Adrenal gland (tissue), 9 donors: ENCODE measurements at regions not wholly inside any gene's neighbourhood (a gene's known extent, or its start where the extent isn't known, plus 50 kb on each side); places are given as distances from the start of the nearest gene placed in this dataset.

Experiments
- DNase-seq, 7 donors: peaks; one replicate each; pipeline ENCODE4 v3.0.0-alpha.2; 2019 to 2020
- H3K27ac ChIP-seq, 5 donors: fragments of 200-600 bp; sonication (generic) in 4 of 5; 1 replicate in 3 of 5; 2 replicates in 2 of 5; pipeline versions ENCODE4 v1.5.1 to v1.8.0; 2016 to 2020; ENCODE audit warnings: mild to moderate bottlenecking in 1 of 5
- H3K27me3 ChIP-seq: fragments of 200-600 bp; 2 replicates; pipeline ENCODE4 v1.8.0; 2021
- H3K36me3 ChIP-seq, 2 donors: fragments of 200-600 bp; replicated peaks in 1 of 2; 1 replicate in 1 of 2; 2 replicates in 1 of 2; pipeline versions ENCODE4 v1.5.1 to v1.8.0; 2018 to 2022
- H3K4me1 ChIP-seq, 2 donors: fragments of 200-600 bp; replicated peaks in 1 of 2; 1 replicate in 1 of 2; 2 replicates in 1 of 2; pipeline versions ENCODE4 v1.5.1 to v1.8.0; 2018 to 2021
- H3K4me3 ChIP-seq, 4 donors: fragments of 200-600 bp; sonication (generic) in 3 of 4; one replicate each; pipeline ENCODE4 v1.5.1; 2016 to 2018
- H3K9me3 ChIP-seq, 3 donors: fragments of 200-600 bp; sonication (generic) in 1 of 3; replicated peaks in 1 of 3; 1 replicate in 2 of 3; 2 replicates in 1 of 3; pipeline versions ENCODE4 v1.5.1 to v1.8.0; 2016 to 2021
- POLR2A ChIP-seq, 2 donors: fragments of 450-650 bp; IDR thresholded peaks; one replicate each; pipeline ENCODE4 v1.6.1; 2017; ENCODE audit warnings: antibody characterized with exemption in 2 of 2, mild to moderate bottlenecking in 2 of 2, moderate library complexity in 1 of 2
- WGBS, 4 donors: extraction: QIAGEN DNeasy Blood & Tissue Kit in 2 of 4; methylation state at CpG; one replicate each; pipeline versions ENCODE4 v1.1.5 to v1.1.7; 2013 to 2017; 5-methylcytosine and 5-hydroxymethylcytosine counted together
- intact Hi-C, 2 donors: fragments of 100-400 bp; cut with DNase I; formaldehyde crosslinking; loops; one replicate each; pipeline versions ENCODE4 v1.14.1 to v1.15.0; 2022 to 2023
- TF ChIP-seq, protein P1 (sequence below), 6 experiments: fragments of 450-650 bp in 4 of 6; fragments of 200-600 bp in 2 of 6; sonication (generic) in 1 of 6; IDR thresholded peaks; 1 replicate in 5 of 6; 2 replicates in 1 of 6; pipeline versions ENCODE4 v1.5.1 to v1.8.0; 2016 to 2021; ENCODE audit warnings: antibody characterized with exemption in 6 of 6, mild to moderate bottlenecking in 2 of 6, moderate library complexity in 1 of 6
- donor health status: healthy with polysubstance abuse.
- donor health status: Bipolar disorder and iron deficiency.
- donor health status: DM: yes; HTN: yes; CAD: no.
- donor health status: DM: no; HTN: no; CAD: no.
- donor health status: DM: no; HTN: no; CAD: no.

DNA sequence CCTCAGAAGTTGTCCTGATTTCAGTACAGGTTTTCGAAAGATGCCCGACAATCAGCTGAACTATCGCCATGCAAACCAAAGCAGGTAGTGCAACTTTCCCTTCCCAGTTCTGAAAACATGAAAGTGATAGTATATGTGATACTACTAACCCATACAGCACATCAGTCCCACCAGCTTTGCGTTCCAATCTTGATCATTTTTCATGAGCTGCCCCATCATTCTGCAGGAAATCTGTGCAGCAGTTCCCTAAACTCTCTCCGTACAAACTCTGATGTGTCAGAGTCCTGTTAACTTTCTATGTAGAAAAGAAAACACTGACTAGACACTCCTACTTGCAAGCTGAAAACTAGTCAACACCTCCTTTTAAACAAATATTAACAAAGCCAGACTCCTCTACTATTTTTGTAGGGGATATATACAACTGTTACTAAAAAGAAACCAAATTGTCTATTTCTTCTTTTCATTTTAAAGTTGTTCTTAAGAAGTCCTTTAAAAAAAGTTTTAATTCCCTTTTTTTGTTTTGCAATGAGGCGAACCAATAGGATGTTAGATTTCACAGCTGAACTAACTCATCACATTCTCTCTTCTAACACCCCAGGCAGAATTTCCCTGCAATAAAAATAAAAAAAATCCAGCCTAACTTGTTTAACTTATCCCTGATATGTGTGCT is 99.6 kb upstream of the DST start:
- TF ChIP-seq, protein P1, sequence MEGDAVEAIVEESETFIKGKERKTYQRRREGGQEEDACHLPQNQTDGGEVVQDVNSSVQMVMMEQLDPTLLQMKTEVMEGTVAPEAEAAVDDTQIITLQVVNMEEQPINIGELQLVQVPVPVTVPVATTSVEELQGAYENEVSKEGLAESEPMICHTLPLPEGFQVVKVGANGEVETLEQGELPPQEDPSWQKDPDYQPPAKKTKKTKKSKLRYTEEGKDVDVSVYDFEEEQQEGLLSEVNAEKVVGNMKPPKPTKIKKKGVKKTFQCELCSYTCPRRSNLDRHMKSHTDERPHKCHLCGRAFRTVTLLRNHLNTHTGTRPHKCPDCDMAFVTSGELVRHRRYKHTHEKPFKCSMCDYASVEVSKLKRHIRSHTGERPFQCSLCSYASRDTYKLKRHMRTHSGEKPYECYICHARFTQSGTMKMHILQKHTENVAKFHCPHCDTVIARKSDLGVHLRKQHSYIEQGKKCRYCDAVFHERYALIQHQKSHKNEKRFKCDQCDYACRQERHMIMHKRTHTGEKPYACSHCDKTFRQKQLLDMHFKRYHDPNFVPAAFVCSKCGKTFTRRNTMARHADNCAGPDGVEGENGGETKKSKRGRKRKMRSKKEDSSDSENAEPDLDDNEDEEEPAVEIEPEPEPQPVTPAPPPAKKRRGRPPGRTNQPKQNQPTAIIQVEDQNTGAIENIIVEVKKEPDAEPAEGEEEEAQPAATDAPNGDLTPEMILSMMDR (IDR thresholded peaks at IDR 0.05): no peak
- TF ChIP-seq POLR2A (IDR thresholded peaks at IDR 0.05): no peak
- no peak for DNase-seq
- Histone ChIP-seq H3K4me1 (peaks cover 0 to 18% of the 10 kb centered on the region in 2 donors), H3K4me3 (peak overlapping the region in 1 of 4 donors; percentile 24), H3K27ac (no peak overlapping the region), H3K36me3 (no peaks in the 10 kb centered on the region), H3K9me3 (no peaks in the 10 kb centered on the region), H3K27me3 (no peaks in the 10 kb centered on the region)
- intact Hi-C loops: no loop called here
- 45 to 57% (median 50%) methylated on average over 6 of the region's 6 CpGs for WGBS, 4 donors

DNA sequence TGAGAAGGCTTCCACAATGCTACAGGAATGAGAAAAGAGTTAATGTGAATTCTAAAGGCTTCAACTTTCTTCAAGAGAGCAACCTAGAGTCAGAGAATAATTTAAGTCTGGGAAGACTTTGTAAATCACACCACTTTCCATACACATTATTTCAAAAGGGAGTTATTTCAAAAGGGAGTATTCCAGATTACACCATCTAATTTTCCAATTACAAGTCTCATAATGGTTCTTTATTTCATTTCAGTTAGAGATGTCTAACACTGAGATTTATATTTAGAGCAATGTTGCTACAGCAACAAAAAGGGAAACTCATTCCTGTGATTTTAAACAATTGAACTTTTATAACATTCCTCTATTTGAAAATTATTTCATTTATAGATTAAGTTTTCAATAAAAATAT is 98.8 kb upstream of the DST start:
- intact Hi-C loops: no loop called here
- H3K9me3 ChIP-seq: no peaks in the 10 kb centered on the region
- peaks cover 0 to 18% of the 10 kb centered on the region in 2 donors for H3K4me1 ChIP-seq
- no peaks in the 10 kb centered on the region for H3K36me3 ChIP-seq
- no peak for TF ChIP-seq POLR2A (IDR thresholded peaks at IDR 0.05)
- TF ChIP-seq, protein P1 (IDR thresholded peaks at IDR 0.05): no peak
- DNase-seq: no peak
- H3K27ac ChIP-seq: no peak overlapping the region
- H3K4me3 ChIP-seq: no peak overlapping the region
- H3K27me3 ChIP-seq: no peaks in the 10 kb centered on the region

DNA sequence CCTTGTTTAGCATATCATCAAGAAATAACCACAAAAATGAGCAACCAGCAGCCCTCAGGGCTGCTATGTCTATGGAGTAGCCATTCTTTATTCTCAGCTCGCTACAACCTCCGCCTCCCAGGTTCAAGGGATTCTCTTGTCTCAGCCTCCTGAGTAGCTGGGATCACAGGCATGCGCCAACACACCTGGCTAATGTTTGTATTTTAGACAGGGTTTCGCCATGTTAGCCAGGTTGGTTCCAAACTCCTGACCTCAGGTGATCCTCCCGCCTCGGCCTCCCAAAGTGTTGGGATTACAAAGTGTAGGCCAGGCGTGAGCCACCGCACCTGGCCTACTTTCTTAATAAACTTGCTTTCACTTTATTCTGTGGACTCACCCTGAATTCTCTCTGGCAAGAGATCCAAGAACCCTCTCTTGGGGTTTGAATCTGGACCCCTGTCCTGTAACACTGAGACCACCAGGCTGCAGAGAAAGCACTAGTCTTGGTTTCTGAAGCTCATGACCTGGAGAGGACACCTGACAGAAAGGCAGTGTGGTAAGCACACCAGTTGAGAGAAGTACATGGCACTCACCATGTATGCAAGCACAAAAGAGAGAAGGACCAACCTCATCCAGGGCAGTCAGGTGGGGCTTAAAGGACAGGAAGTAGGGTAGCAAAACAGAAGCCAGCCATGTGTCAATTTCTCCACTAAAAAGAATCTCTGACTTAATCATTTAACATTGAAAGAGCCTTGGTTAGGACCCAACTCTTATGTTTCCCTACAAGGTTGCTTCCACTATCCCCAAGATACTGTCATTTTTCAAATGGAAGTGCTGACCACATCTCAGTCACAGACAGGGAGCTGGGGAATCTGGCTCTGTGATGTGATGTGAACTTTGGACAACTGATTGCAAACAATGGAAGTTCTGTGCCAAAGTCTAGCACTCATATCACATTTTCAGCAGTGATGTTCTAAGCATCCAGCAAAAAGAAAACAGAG is 97.4 kb upstream of the DST start:
- Histone ChIP-seq H3K27ac (no peak overlapping the region), H3K9me3 (no peaks in the 10 kb centered on the region), H3K27me3 (no peaks in the 10 kb centered on the region), H3K4me1 (peaks cover 0 to 18% of the 10 kb centered on the region in 2 donors), H3K36me3 (no peaks in the 10 kb centered on the region), H3K4me3 (no peak overlapping the region)
- TF ChIP-seq POLR2A (IDR thresholded peaks at IDR 0.05): no peak
- TF ChIP-seq, protein P1 (IDR thresholded peaks at IDR 0.05): no peak
- WGBS, 4 donors: 95 to 99% (median 98%) methylated on average over 8 of the region's 8 CpGs
- no peak for DNase-seq
- intact Hi-C loops: no loop called here

DNA sequence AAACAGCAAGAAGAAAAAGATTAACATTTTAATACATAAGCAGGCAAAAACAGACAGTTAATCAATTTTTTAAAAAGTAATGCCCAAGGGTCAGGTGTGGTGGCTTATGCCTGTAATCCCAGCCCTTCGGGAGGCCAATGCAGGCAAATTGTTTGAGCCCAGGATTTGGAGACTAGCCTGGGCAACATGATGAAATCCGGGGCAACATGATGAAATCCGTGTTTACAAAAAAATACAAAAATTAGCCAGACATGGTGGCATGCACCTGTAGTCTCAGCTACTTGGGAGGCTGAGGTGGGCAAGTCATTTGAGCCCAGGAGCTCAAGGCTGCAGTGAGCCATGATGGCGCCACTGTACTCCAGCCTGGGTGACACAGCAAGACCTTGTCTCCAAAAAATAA is 94.1 kb upstream of the DST start:
- intact Hi-C loops: no loop called here
- DNase-seq: no peak
- WGBS, 4 donors: 89 to 97% (median 94%) methylated on average over 4 of the region's 4 CpGs

More for the DNA sequence above, 94.1 kb upstream of the DST start:
- Histone ChIP-seq H3K9me3 (no peaks in the 10 kb centered on the region), H3K36me3 (no peaks in the 10 kb centered on the region), H3K27ac (no peak overlapping the region), H3K4me3 (no peak overlapping the region), H3K27me3 (no peaks in the 10 kb centered on the region), H3K4me1 (peaks cover 0 to 8% of the 10 kb centered on the region in 2 donors)
- TF ChIP-seq, protein P1 (IDR thresholded peaks at IDR 0.05): no peak
- no peak for TF ChIP-seq POLR2A (IDR thresholded peaks at IDR 0.05)
